ENCODE measurements at regions not wholly inside any gene's neighbourhood (a gene's known extent, or its start where the extent isn't known, plus 50 kb on each side); places are given as distances from the start of the nearest gene placed in this dataset.

DNA sequence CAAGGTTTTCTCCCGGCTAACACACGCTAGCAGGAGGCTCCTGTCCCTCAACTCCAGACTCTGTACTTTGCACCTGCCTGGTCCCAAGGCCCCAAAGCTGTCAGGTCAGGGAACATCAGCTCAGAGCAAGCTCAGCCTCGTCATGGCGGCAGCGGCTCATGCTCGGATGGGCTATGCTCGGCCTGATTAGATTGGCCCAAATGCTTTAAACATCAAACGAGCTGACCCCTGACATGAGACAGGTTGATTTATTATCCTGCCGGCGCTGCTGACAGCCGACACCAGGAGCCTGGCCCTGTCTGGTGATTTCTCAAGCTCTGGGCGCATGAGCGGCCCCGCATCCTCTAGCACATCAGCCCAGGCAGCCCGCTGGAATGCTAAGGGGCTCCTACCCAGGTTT, 436.4 kb downstream of the EIPR1 start:
- H3K4me3 Mint-ChIP-seq, result no peak overlapping the region
- no peak overlapping the region for H3K27ac Mint-ChIP-seq
- H3K27me3 ChIP-seq (ENCODE audit: control insufficient read depth, insufficient read depth, low read length), result no peaks in the 10 kb centered on the region
- intact Hi-C loops (cut with micrococcal nuclease), result no loop called here
- ATAC-seq (no peak), DNase-seq (no peak)
- WGBS (ENCODE audit: insufficient coverage), result 71% methylated on average over 15 of the region's 15 CpGs
- no peaks in the 10 kb centered on the region for H3K4me1 ChIP-seq (ENCODE audit: control insufficient read depth, insufficient read depth, low read length)
- TF ChIP-seq, protein P1, sequence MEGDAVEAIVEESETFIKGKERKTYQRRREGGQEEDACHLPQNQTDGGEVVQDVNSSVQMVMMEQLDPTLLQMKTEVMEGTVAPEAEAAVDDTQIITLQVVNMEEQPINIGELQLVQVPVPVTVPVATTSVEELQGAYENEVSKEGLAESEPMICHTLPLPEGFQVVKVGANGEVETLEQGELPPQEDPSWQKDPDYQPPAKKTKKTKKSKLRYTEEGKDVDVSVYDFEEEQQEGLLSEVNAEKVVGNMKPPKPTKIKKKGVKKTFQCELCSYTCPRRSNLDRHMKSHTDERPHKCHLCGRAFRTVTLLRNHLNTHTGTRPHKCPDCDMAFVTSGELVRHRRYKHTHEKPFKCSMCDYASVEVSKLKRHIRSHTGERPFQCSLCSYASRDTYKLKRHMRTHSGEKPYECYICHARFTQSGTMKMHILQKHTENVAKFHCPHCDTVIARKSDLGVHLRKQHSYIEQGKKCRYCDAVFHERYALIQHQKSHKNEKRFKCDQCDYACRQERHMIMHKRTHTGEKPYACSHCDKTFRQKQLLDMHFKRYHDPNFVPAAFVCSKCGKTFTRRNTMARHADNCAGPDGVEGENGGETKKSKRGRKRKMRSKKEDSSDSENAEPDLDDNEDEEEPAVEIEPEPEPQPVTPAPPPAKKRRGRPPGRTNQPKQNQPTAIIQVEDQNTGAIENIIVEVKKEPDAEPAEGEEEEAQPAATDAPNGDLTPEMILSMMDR (IDR thresholded peaks at IDR 0.05), result no peak
- peaks cover 5% of the 10 kb centered on the region for H3K36me3 Mint-ChIP-seq
- peaks cover 4 to 7% of the 10 kb centered on the region in 2 donors for H3K9me3 Mint-ChIP-seq
- no peaks in the 10 kb centered on the region for H3K36me3 ChIP-seq (ENCODE audit: control insufficient read depth, insufficient read depth, low read length)
- peaks cover 0 to 3% of the 10 kb centered on the region in 2 donors for H3K27me3 Mint-ChIP-seq (ENCODE audit: low read depth in 2 of 2)
- no peaks in the 10 kb centered on the region for H3K4me1 Mint-ChIP-seq
- no peak overlapping the region for H3K27ac ChIP-seq (ENCODE audit: low read length)
- no peak overlapping the region for H3K4me3 ChIP-seq (ENCODE audit: low read length)
- H3K9me3 ChIP-seq (ENCODE audit: control insufficient read depth, insufficient read depth, low read length), result peaks cover 5% of the 10 kb centered on the region

DNA sequence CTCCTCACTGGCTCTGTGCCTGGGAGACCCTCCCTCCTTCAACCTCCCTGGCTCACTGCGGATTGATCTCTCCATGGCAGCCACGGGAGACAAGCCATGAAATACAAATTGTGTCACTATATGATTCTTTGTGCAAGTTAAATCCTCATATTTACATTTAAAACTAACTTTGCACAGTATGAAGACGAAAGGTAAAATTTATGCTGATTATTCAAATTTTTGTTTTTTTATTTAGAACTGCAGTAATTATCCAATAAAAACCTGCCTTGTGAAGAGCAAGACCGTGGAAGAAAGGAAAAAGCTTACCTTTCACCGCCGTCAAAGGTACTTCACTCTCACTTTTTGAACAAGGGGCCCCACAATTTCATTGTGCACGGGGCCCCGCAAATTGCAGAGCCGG, 436.9 kb downstream of the EIPR1 start:
- Histone ChIP-seq H3K4me1 (ENCODE audit: control insufficient read depth, insufficient read depth, low read length) (no peaks in the 10 kb centered on the region), H3K27ac (ENCODE audit: low read length) (no peak overlapping the region), H3K27me3 (ENCODE audit: control insufficient read depth, insufficient read depth, low read length) (no peaks in the 10 kb centered on the region), H3K9me3 (ENCODE audit: control insufficient read depth, insufficient read depth, low read length) (peaks cover 5% of the 10 kb centered on the region), H3K36me3 (ENCODE audit: control insufficient read depth, insufficient read depth, low read length) (no peaks in the 10 kb centered on the region), H3K4me3 (ENCODE audit: low read length) (no peak overlapping the region)
- Mint-ChIP-seq H3K27ac (no peak overlapping the region), H3K36me3 (peaks cover 5% of the 10 kb centered on the region), H3K4me3 (no peak overlapping the region), H3K27me3 (ENCODE audit: low read depth in 2 of 2) (peaks cover 0 to 3% of the 10 kb centered on the region in 2 donors), H3K9me3 (peaks cover 4 to 7% of the 10 kb centered on the region in 2 donors), H3K4me1 (no peaks in the 10 kb centered on the region)
- ATAC-seq, result no peak
- TF ChIP-seq, protein P1 (IDR thresholded peaks at IDR 0.05), result no peak
- no peak for DNase-seq
- 80% methylated on average over 8 of the region's 9 CpGs for WGBS (ENCODE audit: insufficient coverage)
- intact Hi-C loops (cut with micrococcal nuclease), result no loop called here

DNA sequence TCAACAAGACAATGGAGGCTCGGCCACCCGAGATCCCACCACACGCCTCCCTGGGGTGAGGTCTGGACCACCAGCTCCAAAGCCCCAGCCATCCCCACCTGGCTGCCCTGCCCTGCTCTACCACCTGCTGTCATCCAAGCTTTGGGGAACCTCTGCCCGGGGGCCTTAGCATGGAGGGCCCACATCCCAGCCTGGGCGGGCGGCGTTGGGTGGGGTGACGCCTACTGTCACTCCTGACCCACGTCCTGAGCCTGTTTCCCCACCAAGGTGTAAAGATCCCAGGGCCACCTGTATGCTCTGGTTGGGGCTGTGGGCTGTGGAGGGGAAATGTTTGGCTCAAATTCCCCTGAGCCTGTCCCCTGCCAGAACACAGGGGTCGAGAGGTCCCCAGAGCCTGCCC, 437.6 kb downstream of the EIPR1 start:
- H3K27ac Mint-ChIP-seq, result no peak overlapping the region
- Histone ChIP-seq H3K4me3 (ENCODE audit: low read length) (no peak overlapping the region), H3K27me3 (ENCODE audit: control insufficient read depth, insufficient read depth, low read length) (no peaks in the 10 kb centered on the region), H3K36me3 (ENCODE audit: control insufficient read depth, insufficient read depth, low read length) (no peaks in the 10 kb centered on the region), H3K9me3 (ENCODE audit: control insufficient read depth, insufficient read depth, low read length) (peaks cover 5% of the 10 kb centered on the region), H3K4me1 (ENCODE audit: control insufficient read depth, insufficient read depth, low read length) (no peaks in the 10 kb centered on the region), H3K27ac (ENCODE audit: low read length) (no peak overlapping the region)
- no peak for DNase-seq
- WGBS (ENCODE audit: insufficient coverage), result 86% methylated on average over 10 of the region's 10 CpGs
- peaks cover under 1 to 7% of the 10 kb centered on the region in 2 donors for H3K9me3 Mint-ChIP-seq
- no peak for ATAC-seq
- H3K36me3 Mint-ChIP-seq, result peaks cover 5% of the 10 kb centered on the region
- intact Hi-C loops (cut with micrococcal nuclease), result no loop called here
- no peaks in the 10 kb centered on the region for H3K4me1 Mint-ChIP-seq
- TF ChIP-seq, protein P1 (IDR thresholded peaks at IDR 0.05), result no peak
- H3K27me3 Mint-ChIP-seq (ENCODE audit: low read depth in 2 of 2), result peaks cover 0 to 3% of the 10 kb centered on the region in 2 donors
- no peak overlapping the region for H3K4me3 Mint-ChIP-seq

DNA sequence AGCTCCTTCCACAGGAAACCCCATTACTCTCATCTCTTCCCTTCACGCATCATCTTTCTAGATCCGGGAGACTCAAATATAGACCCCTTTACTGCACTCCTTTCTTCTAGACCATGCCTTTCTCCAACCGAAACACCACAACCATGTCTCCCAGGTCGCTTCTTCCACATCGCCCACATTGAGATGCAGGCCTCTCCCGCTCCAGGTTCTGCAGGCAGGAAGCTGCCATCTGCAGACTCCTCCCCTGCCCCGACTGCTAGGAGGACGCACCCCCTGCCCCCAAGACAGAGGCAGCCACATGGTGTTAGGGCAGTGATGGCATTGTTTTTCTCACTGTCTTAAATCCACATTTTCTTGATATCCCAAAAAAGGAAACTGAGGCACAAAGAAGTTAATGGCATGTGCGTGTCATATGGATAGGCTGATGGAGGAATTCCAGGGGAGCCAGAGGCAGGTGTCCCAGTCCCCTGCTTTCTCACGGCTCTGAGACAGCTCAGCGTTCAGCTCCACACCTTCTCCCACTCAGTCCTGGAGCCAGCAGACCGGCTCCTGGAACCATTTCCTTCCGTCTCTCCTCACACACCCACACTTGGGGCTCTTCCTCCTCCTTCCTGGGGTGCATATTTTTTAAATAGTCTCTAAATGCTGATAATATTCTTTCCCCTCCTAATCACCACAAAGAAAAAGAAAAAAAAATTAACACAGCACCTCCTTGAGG, 438.4 kb downstream of the EIPR1 start:
- H3K27ac ChIP-seq (ENCODE audit: low read length), result no peak overlapping the region
- 91% methylated on average over 11 of the region's 13 CpGs for WGBS (ENCODE audit: insufficient coverage)
- H3K27ac Mint-ChIP-seq, result no peak overlapping the region
- peaks cover 0 to 7% of the 10 kb centered on the region in 2 donors for H3K9me3 Mint-ChIP-seq
- peaks cover 5% of the 10 kb centered on the region for H3K36me3 Mint-ChIP-seq
- ATAC-seq (no peak), DNase-seq (no peak)
- intact Hi-C loops (cut with micrococcal nuclease), result no loop called here
- no peak overlapping the region for H3K4me3 Mint-ChIP-seq
- H3K36me3 ChIP-seq (ENCODE audit: control insufficient read depth, insufficient read depth, low read length), result no peaks in the 10 kb centered on the region
- H3K27me3 ChIP-seq (ENCODE audit: control insufficient read depth, insufficient read depth, low read length), result no peaks in the 10 kb centered on the region
- peaks cover 6% of the 10 kb centered on the region for H3K9me3 ChIP-seq (ENCODE audit: control insufficient read depth, insufficient read depth, low read length)
- no peak overlapping the region for H3K4me3 ChIP-seq (ENCODE audit: low read length)
- no peaks in the 10 kb centered on the region for H3K4me1 Mint-ChIP-seq
- TF ChIP-seq, protein P1 (IDR thresholded peaks at IDR 0.05), result no peak
- H3K4me1 ChIP-seq (ENCODE audit: control insufficient read depth, insufficient read depth, low read length), result no peaks in the 10 kb centered on the region
- H3K27me3 Mint-ChIP-seq (ENCODE audit: low read depth in 2 of 2), result peaks cover 0 to 3% of the 10 kb centered on the region in 2 donors
